PC-3 (cell line): ENCODE measurements at regions not wholly inside any gene's neighbourhood (a gene's known extent, or its start where the extent isn't known, plus 50 kb on each side); places are given as distances from the start of the nearest gene placed in this dataset.

Experiments
- ATAC-seq: fragments of 200-7000 bp; cut with Tn5 transposase; 2 replicates; pipeline ENCODE4 v1.9.1; 2020; ENCODE audit warnings: mild to moderate bottlenecking, moderate library complexity
- BruUV-seq: library from RNA; stranded (reverse); fragments of 400-500 nt; replicated peaks from 2 replicates; lab custom pipeline; 2021; lab: Mats Ljungman, UMichigan
- CTCF ChIA-PET: fragments of 300-600 bp; sonication (Branson Sonifier 250); formaldehyde crosslinking; loops from one replicate; lab custom pipeline; 2022; ENCODE audit warnings: antibody characterized with exemption; lab: Charles Lee
- POLR2A ChIA-PET: fragments of 300-600 bp; sonication (Branson Sonifier 250); formaldehyde crosslinking; loops from one replicate; lab custom pipeline; 2022; ENCODE audit warnings: antibody characterized with exemption; ENCODE audit not compliant: unreplicated experiment; lab: Charles Lee
- DNase-seq: peaks from one replicate; pipeline ENCODE4 v3.0.0-alpha.2; 2015
- H2AFZ ChIP-seq: fragments of 300-600 bp; sonication (generic); 2 replicates; pipeline ENCODE4 v1.6.0; 2016; ENCODE audit warnings: antibody characterized with exemption, low read length
- H3F3A ChIP-seq: fragments of 300-600 bp; sonication (generic); one replicate; pipeline ENCODE4 v1.6.0; 2017; ENCODE audit warnings: antibody characterized with exemption, low read length, control low read depth, mild to moderate bottlenecking; ENCODE audit not compliant: unreplicated experiment
- H3K27ac ChIP-seq: fragments of 300-600 bp; sonication (generic); 2 replicates; pipeline ENCODE4 v1.5.1; 2016; ENCODE audit warnings: mild to moderate bottlenecking, low read length
- H3K27me3 ChIP-seq: fragments of 300-600 bp; sonication (generic); 2 replicates; pipeline ENCODE4 v1.6.1; 2016; ENCODE audit warnings: low read length, mixed read lengths
- H3K36me3 ChIP-seq: fragments of 300-600 bp; sonication (generic); 2 replicates; pipeline ENCODE4 v1.6.1; 2016; ENCODE audit warnings: low read depth, mixed run types, low read length, mixed read lengths
- H3K4me1 ChIP-seq: fragments of 300-600 bp; sonication (generic); 2 replicates; pipeline ENCODE4 v1.5.1; 2016; ENCODE audit warnings: low read length; ENCODE audit not compliant: insufficient read depth
- H3K4me2 ChIP-seq: fragments of 300-600 bp; sonication (generic); 2 replicates; pipeline ENCODE4 v1.6.0; 2016; ENCODE audit warnings: low read length
- H3K4me3 ChIP-seq: fragments of 300-600 bp; sonication (generic); 2 replicates; pipeline ENCODE4 v1.5.1; 2016; ENCODE audit warnings: mild to moderate bottlenecking, low read length, mixed read lengths
- H3K79me2 ChIP-seq: fragments of 300-600 bp; sonication (generic); 2 replicates; pipeline ENCODE4 v1.6.1; 2017; ENCODE audit warnings: low read length, mixed read lengths
- H3K9ac ChIP-seq: fragments of 300-600 bp; sonication (generic); 2 replicates; pipeline ENCODE4 v1.6.0; 2016; ENCODE audit warnings: mild to moderate bottlenecking, low read length
- H3K9me2 ChIP-seq: fragments of 300-600 bp; sonication (generic); replicated peaks from 2 replicates; pipeline ENCODE4 v1.6.1; 2016; ENCODE audit warnings: mixed run types, low read length, mixed read lengths
- H3K9me3 ChIP-seq: fragments of 300-600 bp; sonication (generic); 2 replicates; pipeline ENCODE4 v1.6.1; 2016; ENCODE audit warnings: low read length, mixed read lengths
- H4K20me1 ChIP-seq: fragments of 300-600 bp; sonication (generic); 2 replicates; pipeline ENCODE4 v1.6.1; 2016; ENCODE audit warnings: low read length, mixed read lengths
- CTCF ChIP-seq: fragments of 300-600 bp; sonication (generic); conservative IDR thresholded peaks from 2 replicates; pipeline ENCODE4 v1.5.1; 2017; ENCODE audit warnings: antibody characterized with exemption, low read depth, mild to moderate bottlenecking, low read length
- EZH2 ChIP-seq: fragments of 300-600 bp; sonication (generic); IDR thresholded peaks from one replicate; pipeline ENCODE4 v1.6.1; 2017; ENCODE audit warnings: antibody characterized with exemption, mild to moderate bottlenecking, low read length; ENCODE audit not compliant: unreplicated experiment
- EZH2phosphoT487 ChIP-seq: fragments of 300-600 bp; sonication (generic); IDR thresholded peaks from 2 replicates; pipeline ENCODE4 v1.6.1; 2018; ENCODE audit warnings: mild to moderate bottlenecking, antibody characterized with exemption, low read length, borderline replicate concordance
- intact Hi-C: fragments of 100-400 bp; cut with micrococcal nuclease; formaldehyde crosslinking; loops from 2 replicates; pipeline ENCODE4 v1.9.0; 2023

DNA sequence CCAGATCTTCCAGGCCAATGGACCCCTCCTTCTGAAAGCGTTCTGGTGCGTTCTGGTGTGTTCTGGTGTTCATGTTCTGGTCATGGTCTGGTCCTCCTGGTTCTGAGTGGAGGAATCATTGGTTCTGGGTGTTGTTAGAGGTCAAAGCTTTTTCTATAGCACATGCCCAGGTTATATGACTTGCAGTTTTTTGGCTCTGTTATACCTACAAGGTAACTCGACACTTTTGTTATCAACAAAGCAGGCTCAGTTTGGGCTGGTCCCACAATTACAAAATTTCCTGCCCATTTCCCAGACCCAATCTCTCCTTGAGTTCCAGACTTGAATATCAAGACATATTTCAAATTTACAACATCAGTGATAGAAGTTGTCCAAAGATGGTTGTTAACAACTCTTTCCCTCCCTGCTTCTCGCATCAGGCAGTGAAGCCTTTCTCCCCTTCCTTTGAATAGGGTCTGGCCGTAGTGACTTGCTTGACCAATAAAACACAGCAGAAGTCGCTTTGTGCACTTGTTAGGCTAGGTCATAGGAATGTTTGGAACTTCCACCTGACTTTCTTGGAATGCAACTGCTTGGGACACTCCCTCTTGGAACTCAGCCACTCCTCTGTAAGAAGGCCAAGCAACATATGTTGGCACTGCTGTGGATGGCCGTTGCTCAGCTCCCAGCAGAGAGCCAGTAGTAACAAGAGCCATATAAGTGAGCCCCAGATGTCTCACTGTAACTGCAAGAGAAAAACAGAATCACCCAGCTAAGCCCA lies 83.1 kb upstream of the STEAP1B start:
- no peak overlapping the region for H2AFZ ChIP-seq
- H3K79me2 ChIP-seq = no peaks in the 10 kb centered on the region
- H3K9ac ChIP-seq = peak overlapping the region; percentile 16; the same call in 1 of the 2 replicates
- H3K4me1 ChIP-seq = peaks cover 37% of the 10 kb centered on the region
- peak overlapping the region; percentile 14; the same call in 1 of the 2 replicates for H3K4me2 ChIP-seq
- POLR2A ChIA-PET = interaction anchor here (1.0 kb wide), 1 partner anchor 144 kb away, joined by 12 read pairs; the partner anchor contains the start of gene IL6
- no peaks in the 10 kb centered on the region for H3K9me3 ChIP-seq
- no peak for TF ChIP-seq EZH2phosphoT487
- no peak for TF ChIP-seq CTCF
- TF ChIP-seq EZH2 = no peak
- no peaks in the 10 kb centered on the region for H4K20me1 ChIP-seq
- intact Hi-C loops = loop anchor here (2.0 kb wide), 1 partner anchor 144 kb away; the partner anchor contains the start of gene IL6
- peak overlapping the region; percentile 67 for H3K27ac ChIP-seq
- no peak overlapping the region for H3K4me3 ChIP-seq
- ATAC-seq = peak; percentile 90
- H3K27me3 ChIP-seq = no peaks in the 10 kb centered on the region
- TSS peak; percentile 97 for BruUV-seq
- CTCF ChIA-PET = interaction anchor here (0.5 to 1.0 kb wide), 5 partner anchors 10 to 242 kb away, joined by 3 to 6 read pairs (median 3); no protein-coding TSS in a partner anchor
- peak; percentile 96 for DNase-seq
- no peaks in the 10 kb centered on the region for H3K36me3 ChIP-seq
- no peaks in the 10 kb centered on the region for H3K9me2 ChIP-seq
- no peaks in the 10 kb centered on the region for H3F3A ChIP-seq

- no peaks in the 10 kb centered on the region for H3K79me2 ChIP-seq
- no peak overlapping the region for H3K4me2 ChIP-seq
- POLR2A ChIA-PET = no interaction called here
- intact Hi-C loops = no loop called here
- no peaks in the 10 kb centered on the region for H3K27me3 ChIP-seq
- no peak overlapping the region for H3K27ac ChIP-seq
- peaks cover 48% of the 10 kb centered on the region for H3K4me1 ChIP-seq
- peaks cover 7% of the 10 kb centered on the region for H3F3A ChIP-seq
- DNase-seq (no peak), ATAC-seq (no peak)
- TF ChIP-seq EZH2phosphoT487 (no peak), CTCF (no peak), EZH2 (no peak)
- H3K9me3 ChIP-seq = no peaks in the 10 kb centered on the region
- no peak overlapping the region for H3K9ac ChIP-seq
- CTCF ChIA-PET = no interaction called here
- no peak overlapping the region for H3K4me3 ChIP-seq
- no peaks in the 10 kb centered on the region for H3K9me2 ChIP-seq
- H4K20me1 ChIP-seq = no peaks in the 10 kb centered on the region
- H3K36me3 ChIP-seq = no peaks in the 10 kb centered on the region
- BruUV-seq = no TSS peak
- no peak overlapping the region for H2AFZ ChIP-seq
Measured at GRCh38 chr7:22581099-22581498, 81.1 kb upstream of the STEAP1B start.

GRCh38 chr7:22579961-22580360 lies 80.0 kb upstream of the STEAP1B start:
- no peak for DNase-seq
- TF ChIP-seq EZH2phosphoT487 (no peak), CTCF (no peak)
- Histone ChIP-seq H3F3A (peaks cover 7% of the 10 kb centered on the region), H3K4me3 (no peak overlapping the region), H2AFZ (no peak overlapping the region), H3K9me3 (no peaks in the 10 kb centered on the region), H3K9me2 (no peaks in the 10 kb centered on the region), H4K20me1 (no peaks in the 10 kb centered on the region), H3K79me2 (no peaks in the 10 kb centered on the region), H3K27ac (peak overlapping the region; percentile 98; the same call in 1 of the 2 replicates), H3K27me3 (no peaks in the 10 kb centered on the region), H3K4me2 (no peak overlapping the region), H3K36me3 (no peaks in the 10 kb centered on the region), H3K4me1 (peaks cover 48% of the 10 kb centered on the region), H3K9ac (no peak overlapping the region)
- no TSS peak for BruUV-seq
- POLR2A ChIA-PET = no interaction called here
- ATAC-seq = no peak
- intact Hi-C loops = no loop called here
- CTCF ChIA-PET = no interaction called here
